ENCODE measurements at regions not wholly inside any gene's neighbourhood (a gene's known extent, or its start where the extent isn't known, plus 50 kb on each side); places are given as distances from the start of the nearest gene placed in this dataset.

DNA sequence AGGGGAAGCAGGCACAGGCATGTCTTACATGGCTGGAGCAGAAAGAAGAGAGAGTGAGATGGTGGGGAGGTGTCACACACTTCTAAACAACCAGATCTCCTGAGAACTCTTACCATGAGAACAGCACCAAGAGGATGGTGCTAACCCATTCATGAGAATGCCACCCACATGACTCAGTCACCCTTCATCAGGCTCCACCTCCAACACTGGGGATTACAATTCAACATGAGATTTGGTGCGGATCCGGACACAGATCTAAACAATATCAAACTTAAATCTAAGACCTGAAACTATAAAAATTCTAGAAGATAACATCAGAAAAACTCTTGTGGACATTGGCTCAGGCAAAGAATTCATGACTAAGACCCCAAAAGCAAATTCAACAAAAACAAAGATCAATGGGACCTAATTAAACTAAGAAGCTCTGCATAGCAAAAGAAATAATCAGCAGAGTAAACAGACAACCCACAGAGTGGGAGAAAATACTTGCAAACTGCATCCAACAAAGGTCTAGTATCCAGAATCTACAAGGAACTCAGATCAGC, 65.4 kb downstream of the SPATA31C2 start:
- intact Hi-C loops (cut with micrococcal nuclease): no loop called here

DNA sequence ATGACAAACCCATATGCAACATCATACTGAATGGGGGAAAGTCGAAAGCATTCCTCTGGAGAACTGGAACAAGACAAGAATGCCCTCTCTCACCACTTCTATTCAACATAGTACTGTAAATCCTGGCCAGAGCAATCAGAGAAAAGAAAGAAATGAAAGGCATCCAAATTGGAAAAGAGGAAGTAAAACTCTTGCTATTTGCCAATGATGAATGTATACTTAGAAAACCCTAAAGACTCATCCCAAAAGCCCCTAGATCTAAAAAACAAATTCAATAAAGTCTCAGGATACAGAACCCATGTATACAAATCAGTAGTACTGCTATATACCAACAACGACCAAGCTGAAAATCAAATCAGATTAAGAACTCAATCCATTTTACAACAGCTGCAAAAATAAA, 66.9 kb downstream of the SPATA31C2 start:
- TF ChIP-seq, protein P1, sequence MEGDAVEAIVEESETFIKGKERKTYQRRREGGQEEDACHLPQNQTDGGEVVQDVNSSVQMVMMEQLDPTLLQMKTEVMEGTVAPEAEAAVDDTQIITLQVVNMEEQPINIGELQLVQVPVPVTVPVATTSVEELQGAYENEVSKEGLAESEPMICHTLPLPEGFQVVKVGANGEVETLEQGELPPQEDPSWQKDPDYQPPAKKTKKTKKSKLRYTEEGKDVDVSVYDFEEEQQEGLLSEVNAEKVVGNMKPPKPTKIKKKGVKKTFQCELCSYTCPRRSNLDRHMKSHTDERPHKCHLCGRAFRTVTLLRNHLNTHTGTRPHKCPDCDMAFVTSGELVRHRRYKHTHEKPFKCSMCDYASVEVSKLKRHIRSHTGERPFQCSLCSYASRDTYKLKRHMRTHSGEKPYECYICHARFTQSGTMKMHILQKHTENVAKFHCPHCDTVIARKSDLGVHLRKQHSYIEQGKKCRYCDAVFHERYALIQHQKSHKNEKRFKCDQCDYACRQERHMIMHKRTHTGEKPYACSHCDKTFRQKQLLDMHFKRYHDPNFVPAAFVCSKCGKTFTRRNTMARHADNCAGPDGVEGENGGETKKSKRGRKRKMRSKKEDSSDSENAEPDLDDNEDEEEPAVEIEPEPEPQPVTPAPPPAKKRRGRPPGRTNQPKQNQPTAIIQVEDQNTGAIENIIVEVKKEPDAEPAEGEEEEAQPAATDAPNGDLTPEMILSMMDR (IDR thresholded peaks at IDR 0.05; ENCODE audit: borderline replicate concordance): no peak
- no peak overlapping the region for H3K27ac ChIP-seq (replicated peaks)
- peaks cover 82% of the 10 kb centered on the region for H3K27me3 ChIP-seq (ENCODE audit: low read depth)
- H3K4me1 ChIP-seq: peaks cover 8% of the 10 kb centered on the region
- no peak overlapping the region for H3K4me3 ChIP-seq
- no peaks in the 10 kb centered on the region for H3K36me3 ChIP-seq
- intact Hi-C loops (cut with micrococcal nuclease): no loop called here
- DNase-seq: no peak
- H3K9me3 ChIP-seq (replicated peaks): no peaks in the 10 kb centered on the region

More for the DNA sequence above, 65.4 kb downstream of the SPATA31C2 start:
- no peaks in the 10 kb centered on the region for H3K36me3 ChIP-seq
- DNase-seq: no peak
- peaks cover 18% of the 10 kb centered on the region for H3K4me1 ChIP-seq
- TF ChIP-seq, protein P1 (IDR thresholded peaks at IDR 0.05; ENCODE audit: borderline replicate concordance): no peak
- peaks cover 78% of the 10 kb centered on the region for H3K27me3 ChIP-seq (ENCODE audit: low read depth)
- H3K27ac ChIP-seq (replicated peaks): no peak overlapping the region
- H3K9me3 ChIP-seq (replicated peaks): no peaks in the 10 kb centered on the region
- H3K4me3 ChIP-seq: no peak overlapping the region

DNA sequence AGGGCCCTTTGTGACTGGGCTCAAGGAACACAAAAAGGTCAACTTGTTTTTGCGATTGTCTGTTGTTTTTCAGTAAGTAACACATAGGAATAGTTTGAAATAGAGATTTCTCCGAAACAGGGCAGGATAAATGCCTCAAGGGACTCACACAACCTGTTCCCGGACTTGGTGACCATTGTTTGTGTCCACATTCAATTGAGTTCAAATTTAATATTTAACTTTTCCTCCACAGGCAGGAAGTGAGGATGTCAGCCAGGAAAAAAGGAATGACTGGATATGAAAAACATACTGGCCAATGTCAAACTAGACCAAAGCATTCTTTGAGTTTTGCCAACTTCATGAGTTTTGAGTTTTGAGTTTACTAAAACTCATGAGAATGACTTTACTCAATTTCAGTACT, 72.7 kb downstream of the SPATA31C2 start:
- intact Hi-C loops (cut with micrococcal nuclease): no loop called here
- Histone ChIP-seq H3K27ac (replicated peaks) (no peak overlapping the region), H3K4me3 (no peak overlapping the region), H3K4me1 (no peaks in the 10 kb centered on the region), H3K9me3 (replicated peaks) (no peaks in the 10 kb centered on the region), H3K36me3 (no peaks in the 10 kb centered on the region), H3K27me3 (ENCODE audit: low read depth) (peaks cover 47% of the 10 kb centered on the region)
- TF ChIP-seq, protein P1 (IDR thresholded peaks at IDR 0.05; ENCODE audit: borderline replicate concordance): no peak
- DNase-seq: no peak

DNA sequence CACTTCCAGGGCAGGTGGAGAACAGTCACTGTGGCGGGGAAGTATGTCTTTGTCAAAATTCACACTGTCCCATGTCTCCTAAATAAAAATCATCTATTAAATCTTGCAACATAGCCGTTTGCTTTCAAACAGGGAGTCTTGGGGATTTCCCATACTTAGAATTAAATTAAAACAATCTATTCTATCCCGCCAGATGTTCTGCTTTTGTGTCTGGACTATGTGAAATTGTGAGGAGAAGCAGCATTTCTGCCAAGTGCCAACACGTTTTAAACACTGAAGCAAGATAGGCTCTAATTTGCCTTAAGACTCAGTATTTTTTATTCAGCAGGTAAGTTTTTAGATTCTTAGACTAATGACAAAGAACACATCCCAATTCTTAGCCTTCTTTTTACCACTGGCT, 73.7 kb downstream of the SPATA31C2 start:
- TF ChIP-seq, protein P1 (IDR thresholded peaks at IDR 0.05; ENCODE audit: borderline replicate concordance): no peak
- Histone ChIP-seq H3K9me3 (replicated peaks) (no peaks in the 10 kb centered on the region), H3K27me3 (ENCODE audit: low read depth) (peaks cover 37% of the 10 kb centered on the region), H3K36me3 (no peaks in the 10 kb centered on the region), H3K4me3 (no peak overlapping the region), H3K27ac (replicated peaks) (no peak overlapping the region), H3K4me1 (no peaks in the 10 kb centered on the region)
- DNase-seq: no peak
- intact Hi-C loops (cut with micrococcal nuclease): no loop called here

DNA sequence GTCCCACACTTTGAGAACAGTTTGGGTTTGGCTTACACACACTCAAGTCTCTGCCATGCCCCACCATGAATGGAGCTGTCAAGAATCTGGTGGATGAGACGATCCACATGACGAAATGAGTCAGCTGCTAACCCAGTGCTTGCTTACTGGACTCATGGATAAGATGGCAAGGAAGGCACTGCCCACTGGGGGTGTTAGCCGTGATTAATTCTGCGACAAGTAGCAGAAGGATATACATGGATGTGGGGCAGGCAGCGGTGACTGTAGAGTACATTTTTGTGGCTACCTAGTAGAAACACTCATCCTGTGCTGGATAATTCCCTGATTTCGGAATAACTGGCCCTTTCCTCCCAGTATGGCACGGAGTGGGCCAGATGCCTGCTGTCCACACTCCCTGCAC, 77.5 kb downstream of the SPATA31C2 start:
- intact Hi-C loops (cut with micrococcal nuclease): no loop called here
- Histone ChIP-seq H3K9me3 (replicated peaks) (no peaks in the 10 kb centered on the region), H3K27me3 (ENCODE audit: low read depth) (peaks cover under 1% of the 10 kb centered on the region), H3K27ac (replicated peaks) (no peak overlapping the region), H3K36me3 (no peaks in the 10 kb centered on the region), H3K4me3 (no peak overlapping the region), H3K4me1 (no peaks in the 10 kb centered on the region)
- DNase-seq: no peak
- TF ChIP-seq, protein P1 (IDR thresholded peaks at IDR 0.05; ENCODE audit: borderline replicate concordance): no peak
